HG02885 (cell line): ENCODE measurements at regions not wholly inside any gene's neighbourhood (a gene's known extent, or its start where the extent isn't known, plus 50 kb on each side); places are given as distances from the start of the nearest gene placed in this dataset.
"Not testable (repeated sequence)": the region's sequence is repeated elsewhere in the genome, so short reads cannot be mapped to it uniquely, and the experiment has no call there.

Experiments used
- ATAC-seq: cut with Tn5 transposase; IDR thresholded peaks from one replicate; pipeline ENCODE4 v1.9.1; 2021; ENCODE audit warnings: mild to moderate bottlenecking; ENCODE audit not compliant: unreplicated experiment, poor library complexity

- not testable (repeated sequence) for ATAC-seq
These were observed 56.1 kb upstream of the GABRA3 start for GRCh38 chrX:152507168-152507567.

- ATAC-seq, result peak; percentile 66
These were observed 69.5 kb upstream of the GABRA3 start for GRCh38 chrX:152520653-152521052.

- ATAC-seq, result no peak
These were observed 77.1 kb upstream of the GABRA3 start for GRCh38 chrX:152528193-152528592.

DNA sequence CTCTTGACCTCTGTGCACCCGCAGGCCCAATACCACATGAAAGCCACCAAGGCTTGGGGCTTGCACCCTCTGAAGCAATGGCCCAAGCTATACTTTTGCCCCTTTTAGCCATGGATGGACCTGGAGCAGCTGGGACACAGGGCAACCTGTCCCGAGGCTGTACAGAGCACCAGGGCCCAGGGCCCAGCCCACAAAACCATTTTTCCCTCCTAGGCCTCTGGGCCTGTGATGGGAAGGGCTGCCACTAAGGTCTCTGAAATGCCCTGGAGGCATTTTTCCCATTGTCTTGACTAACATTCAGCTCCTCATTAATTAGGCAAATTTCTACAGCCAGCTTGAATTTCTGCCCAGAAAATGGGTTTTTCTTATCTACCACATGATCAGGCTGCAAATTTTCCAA, 79.9 kb upstream of the GABRA3 start:
- ATAC-seq, result no peak

DNA sequence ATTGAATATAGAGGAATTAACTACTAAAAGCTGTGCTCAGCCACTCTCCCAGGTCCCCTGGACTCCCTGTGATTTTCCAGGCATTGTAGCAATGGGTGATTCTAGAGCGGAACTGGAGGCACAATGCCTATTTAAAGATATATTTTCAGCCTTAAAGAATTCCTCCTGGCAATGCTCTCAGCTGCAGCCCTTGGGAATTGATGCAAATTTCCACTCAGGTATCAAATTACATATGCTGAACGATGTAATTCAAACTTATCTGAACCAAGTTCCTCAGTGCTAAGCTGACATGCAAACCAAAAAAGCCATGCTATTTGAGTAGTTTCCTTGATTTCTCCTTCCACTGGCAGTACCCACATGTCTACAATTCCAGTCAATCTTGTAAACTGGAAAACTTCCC, 86.3 kb upstream of the GABRA3 start:
- no peak for ATAC-seq

DNA sequence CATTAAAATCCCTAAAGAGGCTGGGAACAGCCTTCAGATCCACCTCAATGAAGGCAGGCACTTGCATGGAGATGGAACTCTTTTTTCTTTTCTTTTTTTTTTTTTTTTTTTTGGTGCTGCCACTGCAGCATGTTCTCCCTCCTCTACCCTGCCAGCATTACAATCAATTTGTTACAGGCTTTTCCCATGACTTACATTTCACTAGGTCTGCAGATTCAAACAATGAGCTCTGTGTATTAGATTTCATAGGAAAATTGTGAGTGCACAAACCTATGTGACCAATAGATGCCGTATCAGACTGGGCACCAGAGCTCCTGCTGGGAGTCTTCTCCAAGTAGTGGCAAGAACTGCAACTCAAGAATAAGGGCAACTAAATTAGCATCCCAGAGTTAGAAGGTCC, 63.8 kb upstream of the GABRQ start:
- no peak for ATAC-seq

- ATAC-seq, result no peak
These were observed 62.4 kb upstream of the GABRQ start for GRCh38 chrX:152575331-152575730.

DNA sequence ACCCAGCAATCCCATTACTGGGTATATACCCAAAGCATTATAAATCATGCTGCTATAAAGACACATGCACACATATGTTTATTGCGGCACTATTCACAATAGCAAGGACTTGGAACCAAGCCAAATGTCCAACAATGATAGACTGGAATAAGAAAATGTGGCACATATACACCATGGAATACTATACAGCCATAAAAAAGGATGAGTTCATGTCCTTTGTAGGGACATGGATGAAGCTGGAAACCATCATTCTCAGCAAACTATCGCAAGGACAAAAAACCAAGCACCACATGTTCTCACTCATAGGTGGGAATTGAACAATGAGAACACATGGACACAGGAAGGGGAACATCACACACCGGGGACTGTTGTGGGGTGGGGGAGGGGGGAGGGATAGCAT, 50.2 kb upstream of the GABRQ start:
- ATAC-seq, result not testable (repeated sequence)
